Ishikawa (cell line): ENCODE measurements at regions not wholly inside any gene's neighbourhood (a gene's known extent, or its start where the extent isn't known, plus 50 kb on each side); places are given as distances from the start of the nearest gene placed in this dataset.

Source experiments
- CEBPB ChIP-seq: IDR thresholded peaks from 2 replicates; pipeline ENCODE4 v1.6.1; 2012
- CREB1 ChIP-seq: IDR thresholded peaks from 2 replicates; pipeline ENCODE4 v1.6.1; 2012; ENCODE audit warnings: low read depth
- EGR1 ChIP-seq: IDR thresholded peaks from 2 replicates; pipeline ENCODE4 v1.6.1; 2012
- EP300 ChIP-seq: IDR thresholded peaks from 2 replicates; pipeline ENCODE4 v1.6.1; 2012; ENCODE audit warnings: borderline replicate concordance
- FOXM1 ChIP-seq: IDR thresholded peaks from 2 replicates; pipeline ENCODE4 v1.6.1; 2012; ENCODE audit warnings: low read depth, borderline replicate concordance
- NFIC ChIP-seq: IDR thresholded peaks from 2 replicates; pipeline ENCODE4 v1.6.1; 2012
- RAD21 ChIP-seq: IDR thresholded peaks from 2 replicates; pipeline ENCODE4 v1.6.1; 2012; ENCODE audit warnings: low read depth
- TAF1 ChIP-seq: IDR thresholded peaks from 2 replicates; pipeline ENCODE4 v1.6.1; 2012; ENCODE audit warnings: low read depth, mild to moderate bottlenecking
- TCF12 ChIP-seq: IDR thresholded peaks from 2 replicates; pipeline ENCODE4 v1.6.1; 2012; ENCODE audit warnings: low read depth
- TEAD4 ChIP-seq: IDR thresholded peaks from 2 replicates; pipeline ENCODE4 v1.6.1; 2012
- YY1 ChIP-seq: IDR thresholded peaks from 2 replicates; pipeline ENCODE4 v1.6.1; 2012; ENCODE audit warnings: low read depth
- ZBTB7A ChIP-seq: IDR thresholded peaks from 2 replicates; pipeline ENCODE4 v1.6.1; 2012; ENCODE audit warnings: low read depth
- TF ChIP-seq, protein P1 (sequence below): IDR thresholded peaks from 2 replicates; pipeline ENCODE4 v1.6.1; 2012
- TF ChIP-seq, protein P2 (sequence below): IDR thresholded peaks from 2 replicates; pipeline ENCODE4 v1.6.1; 2012; ENCODE audit warnings: low read depth, mild to moderate bottlenecking
- TF ChIP-seq, protein P3 (sequence below): IDR thresholded peaks from 2 replicates; pipeline ENCODE4 v1.6.1; 2012

DNA sequence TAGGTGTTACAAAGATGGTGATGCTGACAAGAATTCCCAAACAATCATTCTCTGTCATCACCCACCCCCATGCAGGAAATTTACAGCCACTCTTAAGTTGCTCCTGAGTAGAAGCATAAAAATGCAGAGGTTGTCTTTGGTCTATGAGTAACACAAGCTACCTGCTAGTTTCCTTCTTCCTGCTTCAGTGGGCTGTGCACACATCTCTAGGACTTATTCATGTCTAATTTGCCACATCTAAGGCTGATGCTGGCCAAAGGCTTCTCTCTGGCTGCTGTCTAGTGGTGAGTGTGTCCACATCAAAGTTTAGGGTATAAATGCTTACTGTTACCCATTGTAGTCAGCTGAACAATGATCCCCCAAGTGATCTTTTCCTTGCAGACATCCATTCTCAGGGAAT lies 662.5 kb downstream of the TYW1 start:
- no peak for TF ChIP-seq TAF1
- TF ChIP-seq TEAD4, result no peak
- TF ChIP-seq NFIC, result no peak
- TF ChIP-seq EGR1, result no peak
- TF ChIP-seq CEBPB, result no peak
- no peak for TF ChIP-seq FOXM1
- TF ChIP-seq, protein P1, sequence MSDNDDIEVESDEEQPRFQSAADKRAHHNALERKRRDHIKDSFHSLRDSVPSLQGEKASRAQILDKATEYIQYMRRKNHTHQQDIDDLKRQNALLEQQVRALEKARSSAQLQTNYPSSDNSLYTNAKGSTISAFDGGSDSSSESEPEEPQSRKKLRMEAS, result no peak
- TF ChIP-seq, protein P2, sequence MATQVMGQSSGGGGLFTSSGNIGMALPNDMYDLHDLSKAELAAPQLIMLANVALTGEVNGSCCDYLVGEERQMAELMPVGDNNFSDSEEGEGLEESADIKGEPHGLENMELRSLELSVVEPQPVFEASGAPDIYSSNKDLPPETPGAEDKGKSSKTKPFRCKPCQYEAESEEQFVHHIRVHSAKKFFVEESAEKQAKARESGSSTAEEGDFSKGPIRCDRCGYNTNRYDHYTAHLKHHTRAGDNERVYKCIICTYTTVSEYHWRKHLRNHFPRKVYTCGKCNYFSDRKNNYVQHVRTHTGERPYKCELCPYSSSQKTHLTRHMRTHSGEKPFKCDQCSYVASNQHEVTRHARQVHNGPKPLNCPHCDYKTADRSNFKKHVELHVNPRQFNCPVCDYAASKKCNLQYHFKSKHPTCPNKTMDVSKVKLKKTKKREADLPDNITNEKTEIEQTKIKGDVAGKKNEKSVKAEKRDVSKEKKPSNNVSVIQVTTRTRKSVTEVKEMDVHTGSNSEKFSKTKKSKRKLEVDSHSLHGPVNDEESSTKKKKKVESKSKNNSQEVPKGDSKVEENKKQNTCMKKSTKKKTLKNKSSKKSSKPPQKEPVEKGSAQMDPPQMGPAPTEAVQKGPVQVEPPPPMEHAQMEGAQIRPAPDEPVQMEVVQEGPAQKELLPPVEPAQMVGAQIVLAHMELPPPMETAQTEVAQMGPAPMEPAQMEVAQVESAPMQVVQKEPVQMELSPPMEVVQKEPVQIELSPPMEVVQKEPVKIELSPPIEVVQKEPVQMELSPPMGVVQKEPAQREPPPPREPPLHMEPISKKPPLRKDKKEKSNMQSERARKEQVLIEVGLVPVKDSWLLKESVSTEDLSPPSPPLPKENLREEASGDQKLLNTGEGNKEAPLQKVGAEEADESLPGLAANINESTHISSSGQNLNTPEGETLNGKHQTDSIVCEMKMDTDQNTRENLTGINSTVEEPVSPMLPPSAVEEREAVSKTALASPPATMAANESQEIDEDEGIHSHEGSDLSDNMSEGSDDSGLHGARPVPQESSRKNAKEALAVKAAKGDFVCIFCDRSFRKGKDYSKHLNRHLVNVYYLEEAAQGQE, result no peak
- TF ChIP-seq, protein P3, sequence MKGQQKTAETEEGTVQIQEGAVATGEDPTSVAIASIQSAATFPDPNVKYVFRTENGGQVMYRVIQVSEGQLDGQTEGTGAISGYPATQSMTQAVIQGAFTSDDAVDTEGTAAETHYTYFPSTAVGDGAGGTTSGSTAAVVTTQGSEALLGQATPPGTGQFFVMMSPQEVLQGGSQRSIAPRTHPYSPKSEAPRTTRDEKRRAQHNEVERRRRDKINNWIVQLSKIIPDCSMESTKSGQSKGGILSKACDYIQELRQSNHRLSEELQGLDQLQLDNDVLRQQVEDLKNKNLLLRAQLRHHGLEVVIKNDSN, result no peak
- no peak for TF ChIP-seq CREB1
- TF ChIP-seq TCF12, result no peak
- no peak for TF ChIP-seq EP300
- no peak for TF ChIP-seq ZBTB7A
- TF ChIP-seq RAD21, result no peak
- no peak for TF ChIP-seq YY1

DNA sequence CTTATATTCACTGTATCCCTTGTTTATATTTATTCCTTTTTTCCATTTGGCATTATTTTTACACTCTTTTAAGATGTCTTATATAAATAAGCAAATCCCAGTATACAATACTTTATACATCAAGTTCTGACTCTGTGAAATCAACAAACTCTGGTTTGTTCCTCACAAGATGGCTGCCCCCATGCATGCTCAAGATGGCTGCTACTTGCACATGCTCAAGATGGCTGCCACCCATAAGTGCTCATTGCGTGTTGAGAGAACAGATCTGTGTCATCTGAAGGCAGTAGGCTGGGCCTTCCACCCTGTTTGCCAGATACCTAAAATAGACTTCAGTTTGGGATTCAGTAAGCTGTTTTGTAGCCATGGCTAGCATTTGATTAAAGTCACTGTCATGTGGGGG lies 666.2 kb downstream of the TYW1 start:
- TF ChIP-seq YY1, result peak; percentile 36; the same call in 1 of the 2 replicates
- TF ChIP-seq, protein P2, result no peak

DNA sequence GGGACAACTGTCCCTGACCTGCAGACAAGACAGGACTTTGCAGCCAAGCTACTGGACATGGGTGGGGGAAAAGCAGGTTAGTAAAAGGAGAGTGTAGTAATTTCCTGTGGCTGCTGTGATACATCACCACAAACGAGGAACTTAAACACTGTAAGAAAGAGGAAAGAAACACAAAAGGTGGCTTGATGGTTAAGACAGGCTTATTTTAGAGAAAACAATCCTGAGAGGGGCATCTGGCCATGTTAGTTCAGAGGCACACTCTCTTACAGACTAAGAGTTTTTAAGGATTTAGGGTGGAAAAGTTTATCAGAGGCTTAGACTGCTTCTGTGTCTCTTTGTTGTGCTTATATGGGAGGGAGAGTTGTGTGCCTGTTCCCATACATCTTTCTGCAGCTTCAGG lies 667.0 kb downstream of the TYW1 start:
- TF ChIP-seq FOXM1 (no peak), YY1 (no peak), CEBPB (no peak), TCF12 (no peak), TEAD4 (no peak)

DNA sequence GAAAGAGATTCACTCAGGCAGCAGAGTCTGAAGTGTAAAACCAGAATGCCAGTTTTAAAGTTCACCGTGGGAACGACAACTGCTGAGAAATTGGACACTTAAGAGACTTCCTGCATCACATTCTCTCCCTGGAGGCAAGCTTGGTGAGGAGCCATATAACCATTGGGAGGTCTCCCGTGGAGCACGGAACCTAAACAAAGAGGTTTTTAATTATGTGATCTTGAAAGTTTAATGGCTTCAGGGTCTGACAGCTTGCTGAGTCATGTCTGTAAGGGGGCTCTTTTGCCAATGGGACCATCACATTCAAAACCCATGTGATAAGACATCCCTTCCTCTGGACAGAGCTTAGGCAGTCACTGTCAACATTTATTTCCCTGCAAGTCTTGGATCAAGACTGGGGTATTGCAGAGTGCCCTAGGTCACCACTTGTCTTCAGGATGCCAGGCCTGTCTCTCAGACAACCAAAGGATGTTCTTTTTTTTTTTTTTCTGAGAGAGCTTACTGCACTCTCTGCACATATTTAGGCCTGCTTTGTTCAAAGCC lies 674.4 kb downstream of the TYW1 start:
- TF ChIP-seq, protein P3, result no peak
- TF ChIP-seq EP300, result no peak

DNA sequence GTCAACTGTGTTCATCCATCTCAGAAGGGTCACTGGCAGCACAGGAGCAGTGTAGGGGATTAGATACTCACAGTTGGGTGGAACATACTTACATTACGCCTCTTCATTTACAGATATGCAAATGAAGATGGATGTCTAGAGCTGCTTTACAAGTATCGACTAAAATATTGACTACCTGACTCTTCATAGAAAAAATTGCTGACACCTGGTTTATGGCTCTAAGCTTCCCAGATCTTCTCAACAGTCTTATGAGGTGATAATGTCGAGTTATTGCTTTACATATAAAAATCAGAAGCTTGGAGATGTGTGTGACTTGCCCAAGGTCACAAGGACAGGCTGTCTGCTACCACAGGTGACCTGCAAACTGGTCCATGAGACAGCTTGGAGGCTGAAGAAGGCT lies 677.2 kb downstream of the TYW1 start:
- TF ChIP-seq, protein P2, result no peak
- no peak for TF ChIP-seq TAF1
- no peak for TF ChIP-seq TCF12
- TF ChIP-seq EGR1, result no peak
- no peak for TF ChIP-seq NFIC
- TF ChIP-seq, protein P1, result no peak
- TF ChIP-seq EP300, result no peak
- no peak for TF ChIP-seq ZBTB7A
- TF ChIP-seq, protein P3, result no peak
- no peak for TF ChIP-seq CEBPB
- TF ChIP-seq YY1, result no peak
- no peak for TF ChIP-seq FOXM1
- TF ChIP-seq RAD21, result no peak
- TF ChIP-seq TEAD4, result no peak
- TF ChIP-seq CREB1, result no peak
